ENCODE measurements at regions not wholly inside any gene's neighbourhood (a gene's known extent, or its start where the extent isn't known, plus 50 kb on each side); places are given as distances from the start of the nearest gene placed in this dataset.

- no peak for TF ChIP-seq CTCF (IDR thresholded peaks at IDR 0.05; ENCODE audit: low read depth, low read length, missing control alignments)
- H3K4me3 ChIP-seq (ENCODE audit: low read depth, low read length) = no peak overlapping the region
- no peak for DNase-seq (ENCODE audit: low read depth)
Observed at GRCh38 chr6:114580882-114581281, 238.1 kb upstream of the HS3ST5 start.

- no peak for DNase-seq (ENCODE audit: low read depth)
- H3K4me3 ChIP-seq (ENCODE audit: low read depth, low read length) = no peak overlapping the region
- no peak for TF ChIP-seq CTCF (IDR thresholded peaks at IDR 0.05; ENCODE audit: low read depth, low read length, missing control alignments)
Observed at GRCh38 chr6:114579486-114579885, 236.7 kb upstream of the HS3ST5 start.

GRCh38 chr6:114577109-114577508, 234.3 kb upstream of the HS3ST5 start:
- no peak for TF ChIP-seq CTCF (IDR thresholded peaks at IDR 0.05; ENCODE audit: low read depth, low read length, missing control alignments)
- no peak overlapping the region for H3K4me3 ChIP-seq (ENCODE audit: low read depth, low read length)
- DNase-seq (ENCODE audit: low read depth) = no peak

GRCh38 chr6:114576330-114576729, 233.5 kb upstream of the HS3ST5 start:
- no peak for DNase-seq (ENCODE audit: low read depth)
- TF ChIP-seq CTCF (IDR thresholded peaks at IDR 0.05; ENCODE audit: low read depth, low read length, missing control alignments) = no peak

GRCh38 chr6:114569669-114570068, 226.8 kb upstream of the HS3ST5 start:
- no peak for TF ChIP-seq CTCF (IDR thresholded peaks at IDR 0.05; ENCODE audit: low read depth, low read length, missing control alignments)
- no peak for DNase-seq (ENCODE audit: low read depth)
- no peak overlapping the region for H3K4me3 ChIP-seq (ENCODE audit: low read depth, low read length)

More at GRCh38 chr6:114576330-114576729, 233.5 kb upstream of the HS3ST5 start:
- no peak overlapping the region for H3K4me3 ChIP-seq (ENCODE audit: low read depth, low read length)

- no peak for DNase-seq (ENCODE audit: low read depth)
- TF ChIP-seq CTCF (IDR thresholded peaks at IDR 0.05; ENCODE audit: low read depth, low read length, missing control alignments) = no peak
- H3K4me3 ChIP-seq (ENCODE audit: low read depth, low read length) = no peak overlapping the region
Observed at GRCh38 chr6:114564302-114564933, 221.6 kb upstream of the HS3ST5 start.

- no peak for DNase-seq (ENCODE audit: low read depth)
- TF ChIP-seq CTCF (IDR thresholded peaks at IDR 0.05; ENCODE audit: low read depth, low read length, missing control alignments) = no peak
Observed at GRCh38 chr6:114559419-114559818, 216.6 kb upstream of the HS3ST5 start.

More at GRCh38 chr6:114559419-114559818, 216.6 kb upstream of the HS3ST5 start:
- H3K4me3 ChIP-seq (ENCODE audit: low read depth, low read length) = no peak overlapping the region
